CD4-positive, alpha-beta T cell (primary cell): ENCODE measurements at regions not wholly inside any gene's neighbourhood (a gene's known extent, or its start where the extent isn't known, plus 50 kb on each side); places are given as distances from the start of the nearest gene placed in this dataset.

Source experiments
- ATAC-seq: fragments of 200-7000 bp; cut with Tn5 transposase; one replicate; pipeline ENCODE4 v1.10.0; 2022; ENCODE audit warnings: mild to moderate bottlenecking; ENCODE audit not compliant: poor library complexity
- CTCF ChIA-PET: fragments of 350-600 bp; sonication (Branson Sonifier 250); formaldehyde crosslinking; loops from one replicate; lab custom pipeline; 2021; ENCODE audit warnings: antibody characterized with exemption, inconsistent platforms; lab: Charles Lee
- POLR2A ChIA-PET: fragments of 350-600 bp; sonication (Branson Sonifier 250); formaldehyde crosslinking; loops from one replicate; lab custom pipeline; 2021; ENCODE audit warnings: antibody characterized with exemption, inconsistent platforms; lab: Charles Lee
- DNase-seq, 14 experiments: peaks; one replicate each; pipeline ENCODE4 v3.0.0-alpha.2; 2013 to 2020; ENCODE audit warnings: mixed read lengths in 2 of 14
- H3K27ac ChIP-seq, 2 donors: one replicate each; pipeline versions ENCODE4 v1.5.1 to v1.7.0; 2013; ENCODE audit warnings: low read length in 2 of 2, low read depth in 1 of 2, mild to moderate bottlenecking in 1 of 2
- H3K27me3 ChIP-seq, 2 experiments: 1 replicate in 1 of 2; 2 replicates in 1 of 2; pipeline versions ENCODE4 v1.6.1 to v1.7.0; 2013; ENCODE audit warnings: low read length in 2 of 2, control low read depth in 1 of 2, mild to moderate bottlenecking in 1 of 2, moderate library complexity in 1 of 2; ENCODE audit not compliant: insufficient read depth in 2 of 2, control insufficient read depth in 1 of 2
- H3K36me3 ChIP-seq: one replicate; pipeline ENCODE4 v1.6.1; 2013; ENCODE audit warnings: low read length, control low read depth; ENCODE audit not compliant: insufficient read depth
- H3K4me1 ChIP-seq: one replicate; pipeline ENCODE4 v1.6.1; 2013; ENCODE audit warnings: low read length, control low read depth; ENCODE audit not compliant: insufficient read depth
- H3K4me3 ChIP-seq: one replicate; pipeline ENCODE4 v1.5.1; 2013; ENCODE audit warnings: mild to moderate bottlenecking, low read length, moderate library complexity
- H3K9me3 ChIP-seq, 2 experiments: 1 replicate in 1 of 2; 2 replicates in 1 of 2; pipeline versions ENCODE4 v1.6.1 to v1.7.0; 2013; ENCODE audit warnings: low read length in 2 of 2, mild to moderate bottlenecking in 2 of 2, control low read depth in 1 of 2, moderate library complexity in 1 of 2; ENCODE audit not compliant: control insufficient read depth in 1 of 2, insufficient read depth in 1 of 2
- H3K27ac Mint-ChIP-seq: one replicate; pipeline ENCODE4 v1.8.0; 2020; ENCODE audit warnings: mixed read lengths
- H3K27me3 Mint-ChIP-seq: one replicate; pipeline ENCODE4 v1.8.0; 2021; ENCODE audit warnings: mixed read lengths
- H3K36me3 Mint-ChIP-seq: one replicate; pipeline ENCODE4 v1.8.0; 2021; ENCODE audit warnings: low read depth, mixed read lengths
- H3K4me1 Mint-ChIP-seq: one replicate; pipeline ENCODE4 v1.8.0; 2021; ENCODE audit warnings: low read depth, mixed read lengths
- H3K4me3 Mint-ChIP-seq: one replicate; pipeline ENCODE4 v1.8.0; 2020; ENCODE audit warnings: mild to moderate bottlenecking, mixed read lengths
- H3K9me3 Mint-ChIP-seq: one replicate; pipeline ENCODE4 v1.8.0; 2020; ENCODE audit warnings: mixed read lengths
- CTCF ChIP-seq: fragments of 200-600 bp; IDR thresholded peaks from one replicate; pipeline ENCODE4 v1.8.0; 2022; ENCODE audit warnings: antibody characterized with exemption, mild to moderate bottlenecking
- intact Hi-C, 2 experiments: fragments of 100-400 bp; cut with DNase I in 1 of 2; cut with micrococcal nuclease in 1 of 2; formaldehyde crosslinking; loops; one replicate each; pipeline versions ENCODE4 v1.15.1 to v1.9.0; 2023 to 2025; cut with DNase I, micrococcal nuclease

DNA sequence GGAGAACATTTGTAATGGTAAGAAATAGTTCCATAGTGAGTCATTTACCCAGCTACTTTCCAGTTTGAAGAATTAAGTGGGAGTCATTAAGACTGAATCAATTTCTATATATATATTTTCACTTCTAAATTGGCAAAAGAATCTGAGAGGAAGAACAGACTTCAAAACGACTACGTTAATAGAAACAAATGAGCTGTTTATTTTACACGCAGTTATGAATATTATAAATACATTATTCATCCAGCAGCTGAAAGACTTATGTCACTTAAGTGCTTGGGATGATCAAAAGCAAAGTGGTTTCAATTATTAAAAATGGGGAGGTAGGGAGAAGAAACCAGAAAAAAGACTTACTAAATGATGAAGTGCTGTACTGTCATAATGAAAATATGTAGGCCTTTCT is 260.5 kb upstream of the DDX53 start:
- no peaks in the 10 kb centered on the region for H3K27me3 ChIP-seq
- Mint-ChIP-seq H3K9me3 (no peaks in the 10 kb centered on the region), H3K4me3 (no peak overlapping the region), H3K4me1 (no peaks in the 10 kb centered on the region), H3K36me3 (no peaks in the 10 kb centered on the region), H3K27me3 (no peaks in the 10 kb centered on the region), H3K27ac (no peak overlapping the region)
- intact Hi-C loops, result no loop called here
- no peaks in the 10 kb centered on the region for H3K36me3 ChIP-seq
- H3K27ac ChIP-seq, result no peak overlapping the region
- ChIA-PET POLR2A (no interaction called here), CTCF (no interaction called here)
- no peaks in the 10 kb centered on the region for H3K9me3 ChIP-seq
- ATAC-seq (no peak), DNase-seq (no peak)
- no peak for TF ChIP-seq CTCF
- H3K4me1 ChIP-seq, result no peaks in the 10 kb centered on the region
- no peak overlapping the region for H3K4me3 ChIP-seq

DNA sequence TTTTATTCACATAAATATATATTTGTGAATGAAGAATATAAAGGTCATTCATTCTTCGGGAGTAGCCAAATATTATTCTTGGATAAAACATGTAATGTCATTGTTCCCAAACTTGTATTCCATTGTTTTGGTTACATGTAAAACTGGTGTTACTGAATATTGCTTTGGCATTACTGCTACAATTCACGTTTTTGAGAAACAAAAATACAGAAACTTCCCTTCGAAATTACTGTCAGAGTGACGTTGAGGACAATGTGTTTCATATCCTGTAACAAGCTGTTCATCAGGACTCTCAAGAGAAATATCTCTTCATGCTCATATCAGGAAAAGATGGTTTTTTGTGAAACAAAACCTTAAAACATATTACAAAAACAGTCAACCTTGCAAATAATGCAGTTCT is 258.9 kb upstream of the DDX53 start:
- Histone ChIP-seq H3K4me1 (no peaks in the 10 kb centered on the region), H3K36me3 (no peaks in the 10 kb centered on the region), H3K4me3 (no peak overlapping the region), H3K27ac (no peak overlapping the region), H3K27me3 (no peaks in the 10 kb centered on the region), H3K9me3 (no peaks in the 10 kb centered on the region)
- ChIA-PET CTCF (no interaction called here), POLR2A (no interaction called here)
- Mint-ChIP-seq H3K27ac (no peak overlapping the region), H3K27me3 (no peaks in the 10 kb centered on the region), H3K9me3 (no peaks in the 10 kb centered on the region), H3K4me1 (no peaks in the 10 kb centered on the region), H3K36me3 (no peaks in the 10 kb centered on the region), H3K4me3 (no peak overlapping the region)
- ATAC-seq, result no peak
- no peak for TF ChIP-seq CTCF
- DNase-seq, result no peak
- intact Hi-C loops, result loop anchor here in 1 of 2 experiments (10.0 kb wide), 2 partner anchors 756 to 1256 kb away; no protein-coding TSS in a partner anchor

DNA sequence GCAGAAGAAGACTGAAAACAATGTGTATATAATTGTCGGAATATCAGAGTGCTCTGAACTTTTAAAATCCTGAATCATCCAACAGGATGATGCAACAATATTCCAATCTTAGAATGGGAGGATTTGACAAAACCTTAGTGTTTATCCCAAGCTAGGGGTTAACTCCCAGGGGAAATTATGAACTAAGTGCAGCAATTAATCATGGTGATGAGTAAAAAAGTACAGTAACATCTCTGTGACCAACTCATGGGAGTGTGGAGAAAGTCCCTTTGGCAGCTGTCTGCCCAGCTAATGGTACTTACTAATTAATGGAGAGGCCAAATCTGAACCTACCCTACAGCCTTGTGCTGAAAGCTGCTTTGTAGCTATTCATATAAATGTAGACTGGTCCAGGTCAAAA is 257.6 kb upstream of the DDX53 start:
- ChIA-PET CTCF (interaction anchor here (1.2 kb wide), 1 partner anchor 757 kb away, joined by 3 read pairs; no protein-coding TSS in a partner anchor), POLR2A (no interaction called here)
- no peak overlapping the region for H3K4me3 ChIP-seq
- Mint-ChIP-seq H3K27ac (no peak overlapping the region), H3K4me3 (no peak overlapping the region), H3K9me3 (no peaks in the 10 kb centered on the region), H3K27me3 (no peaks in the 10 kb centered on the region), H3K4me1 (no peaks in the 10 kb centered on the region), H3K36me3 (no peaks in the 10 kb centered on the region)
- DNase-seq (no peak), ATAC-seq (no peak)
- no peaks in the 10 kb centered on the region for H3K27me3 ChIP-seq
- no peak overlapping the region for H3K27ac ChIP-seq
- H3K9me3 ChIP-seq, result no peaks in the 10 kb centered on the region
- intact Hi-C loops, result loop anchor here in 1 of 2 experiments (10.0 kb wide), 2 partner anchors 757 to 1257 kb away; no protein-coding TSS in a partner anchor
- no peaks in the 10 kb centered on the region for H3K36me3 ChIP-seq
- no peak for TF ChIP-seq CTCF
- no peaks in the 10 kb centered on the region for H3K4me1 ChIP-seq
